Upper lobe of right lung (tissue), 1 donor: ENCODE measurements at regions not wholly inside any gene's neighbourhood (a gene's known extent, or its start where the extent isn't known, plus 50 kb on each side); places are given as distances from the start of the nearest gene placed in this dataset.

Source experiments
- ATAC-seq: fragments of 200-7000 bp; cut with Tn5 transposase; one replicate; pipeline ENCODE4 v1.9.1; 2020; ENCODE audit warnings: mild to moderate bottlenecking, moderate library complexity
- DNase-seq: peaks from one replicate; pipeline ENCODE4 v3.0.0-alpha.2; 2020
- H3K27ac ChIP-seq: fragments of 200-600 bp; one replicate; pipeline ENCODE4 v1.8.0; 2022
- H3K27me3 ChIP-seq: fragments of 200-600 bp; one replicate; pipeline ENCODE4 v1.8.0; 2022; ENCODE audit warnings: mild to moderate bottlenecking
- H3K36me3 ChIP-seq: fragments of 200-600 bp; one replicate; pipeline ENCODE4 v1.8.0; 2022
- H3K4me1 ChIP-seq: fragments of 200-600 bp; one replicate; pipeline ENCODE4 v1.8.0; 2022
- H3K4me3 ChIP-seq: fragments of 200-600 bp; one replicate; pipeline ENCODE4 v1.8.0; 2022; ENCODE audit warnings: mild to moderate bottlenecking
- H3K9me3 ChIP-seq: fragments of 200-600 bp; one replicate; pipeline ENCODE4 v1.8.0; 2022
- intact Hi-C: fragments of 100-400 bp; cut with DNase I; formaldehyde crosslinking; loops from one replicate; pipeline ENCODE4 v1.11.0; 2022
- TF ChIP-seq, protein P1 (sequence below): fragments of 200-600 bp; IDR thresholded peaks from one replicate; pipeline ENCODE4 v1.8.0; 2022; ENCODE audit warnings: antibody characterized with exemption
- donor health status: DM: no; HTN: yes; CAD: no; lungs with severe emphysema.

DNA sequence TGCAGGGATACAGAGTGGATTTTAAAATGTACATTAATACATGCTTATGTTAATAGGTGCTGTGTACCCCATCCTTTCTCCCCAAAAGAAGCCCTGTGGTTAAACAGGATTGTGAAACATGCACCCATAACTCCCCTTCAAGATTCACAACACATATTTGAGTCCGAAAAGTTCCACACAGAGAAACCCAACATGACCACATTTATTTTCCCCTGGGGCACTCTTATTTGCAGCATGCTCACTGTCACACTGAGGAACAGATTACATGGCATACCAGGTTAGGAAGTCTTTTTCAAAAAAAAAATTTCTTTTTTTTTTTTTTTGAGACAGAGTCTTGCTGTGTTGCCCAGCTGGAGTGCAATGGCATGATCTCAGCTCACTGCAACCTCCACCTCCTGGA lies 67.7 kb upstream of the COL5A2 start:
- DNase-seq: no peak
- H3K36me3 ChIP-seq: no peaks in the 10 kb centered on the region
- TF ChIP-seq, protein P1, sequence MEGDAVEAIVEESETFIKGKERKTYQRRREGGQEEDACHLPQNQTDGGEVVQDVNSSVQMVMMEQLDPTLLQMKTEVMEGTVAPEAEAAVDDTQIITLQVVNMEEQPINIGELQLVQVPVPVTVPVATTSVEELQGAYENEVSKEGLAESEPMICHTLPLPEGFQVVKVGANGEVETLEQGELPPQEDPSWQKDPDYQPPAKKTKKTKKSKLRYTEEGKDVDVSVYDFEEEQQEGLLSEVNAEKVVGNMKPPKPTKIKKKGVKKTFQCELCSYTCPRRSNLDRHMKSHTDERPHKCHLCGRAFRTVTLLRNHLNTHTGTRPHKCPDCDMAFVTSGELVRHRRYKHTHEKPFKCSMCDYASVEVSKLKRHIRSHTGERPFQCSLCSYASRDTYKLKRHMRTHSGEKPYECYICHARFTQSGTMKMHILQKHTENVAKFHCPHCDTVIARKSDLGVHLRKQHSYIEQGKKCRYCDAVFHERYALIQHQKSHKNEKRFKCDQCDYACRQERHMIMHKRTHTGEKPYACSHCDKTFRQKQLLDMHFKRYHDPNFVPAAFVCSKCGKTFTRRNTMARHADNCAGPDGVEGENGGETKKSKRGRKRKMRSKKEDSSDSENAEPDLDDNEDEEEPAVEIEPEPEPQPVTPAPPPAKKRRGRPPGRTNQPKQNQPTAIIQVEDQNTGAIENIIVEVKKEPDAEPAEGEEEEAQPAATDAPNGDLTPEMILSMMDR: no peak

DNA sequence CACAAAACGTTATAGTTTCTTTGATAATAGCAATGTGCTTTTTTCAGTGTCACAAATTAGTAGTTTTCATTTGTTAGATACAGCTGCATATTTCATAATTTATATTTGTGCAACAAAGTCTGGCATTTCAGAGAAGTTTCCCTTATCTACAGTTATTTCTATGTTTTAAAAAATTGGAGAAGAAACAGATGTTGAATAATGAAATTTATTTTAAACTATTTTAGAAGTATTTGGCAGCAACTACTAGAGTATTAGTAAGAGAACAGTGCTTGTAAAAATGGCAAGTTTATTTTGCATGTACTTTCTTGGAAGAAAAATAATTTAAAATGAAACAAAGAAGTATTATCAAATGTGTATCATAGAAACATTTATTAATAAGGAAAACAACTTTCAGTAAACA lies 68.6 kb upstream of the COL5A2 start:
- TF ChIP-seq, protein P1: no peak
- intact Hi-C loops: no loop called here
- H3K9me3 ChIP-seq: no peaks in the 10 kb centered on the region
- H3K36me3 ChIP-seq: no peaks in the 10 kb centered on the region
- H3K4me3 ChIP-seq: no peak overlapping the region
- H3K27ac ChIP-seq: no peak overlapping the region
- DNase-seq (no peak), ATAC-seq (no peak)
- H3K27me3 ChIP-seq: no peaks in the 10 kb centered on the region
- H3K4me1 ChIP-seq: no peaks in the 10 kb centered on the region

More for the DNA sequence above, 67.7 kb upstream of the COL5A2 start:
- Histone ChIP-seq H3K27ac (no peak overlapping the region), H3K9me3 (no peaks in the 10 kb centered on the region), H3K4me3 (no peak overlapping the region), H3K27me3 (no peaks in the 10 kb centered on the region), H3K4me1 (no peaks in the 10 kb centered on the region)
- ATAC-seq: no peak
- intact Hi-C loops: no loop called here

DNA sequence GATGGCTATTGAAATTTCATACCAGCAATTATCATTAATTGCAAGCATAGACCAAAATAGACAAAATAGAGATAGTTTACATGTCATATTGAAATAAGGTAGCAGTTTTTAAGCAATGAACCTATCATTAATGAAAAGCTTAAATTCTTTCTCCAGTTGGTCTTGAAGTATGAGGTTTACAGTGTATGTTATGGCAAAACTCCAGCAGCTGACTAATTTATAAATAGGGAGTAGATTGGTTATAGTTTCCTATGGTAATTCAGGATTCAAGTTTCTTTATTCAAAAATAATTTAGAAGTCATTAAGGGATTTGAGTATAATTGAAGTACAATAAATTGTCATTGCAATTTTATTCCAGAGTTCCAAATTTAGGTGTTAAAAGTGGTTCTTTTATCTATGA lies 69.6 kb upstream of the COL5A2 start:
- ATAC-seq (no peak), DNase-seq (no peak)
- H3K36me3 ChIP-seq: no peaks in the 10 kb centered on the region
- no peaks in the 10 kb centered on the region for H3K4me1 ChIP-seq
- no peaks in the 10 kb centered on the region for H3K27me3 ChIP-seq
- intact Hi-C loops: no loop called here
- H3K9me3 ChIP-seq: no peaks in the 10 kb centered on the region
- TF ChIP-seq, protein P1: no peak
- H3K4me3 ChIP-seq: no peak overlapping the region
- no peak overlapping the region for H3K27ac ChIP-seq

DNA sequence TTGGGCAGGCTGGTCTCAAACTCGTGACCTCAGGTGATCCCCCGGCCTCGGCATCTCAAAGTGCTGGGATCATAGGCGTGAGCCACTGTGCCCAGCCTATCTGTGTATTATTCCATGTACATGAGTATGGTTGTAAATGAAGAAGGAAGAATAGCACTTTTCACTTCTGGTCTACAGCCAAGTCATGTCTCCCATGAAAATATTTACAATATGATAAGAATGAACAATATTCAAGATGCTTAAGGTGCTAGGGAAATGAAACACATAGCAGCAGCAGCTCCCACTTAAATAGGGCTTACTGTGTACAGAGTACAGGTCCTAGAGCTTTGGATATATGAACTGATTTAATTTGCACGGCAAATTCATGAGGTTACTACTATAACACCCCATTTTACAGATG lies 70.3 kb upstream of the COL5A2 start:
- Histone ChIP-seq H3K9me3 (no peaks in the 10 kb centered on the region), H3K4me3 (no peak overlapping the region), H3K4me1 (no peaks in the 10 kb centered on the region), H3K27ac (no peak overlapping the region), H3K27me3 (no peaks in the 10 kb centered on the region), H3K36me3 (no peaks in the 10 kb centered on the region)
- DNase-seq: no peak
- TF ChIP-seq, protein P1: no peak
- ATAC-seq: peak; percentile 52
- intact Hi-C loops: no loop called here

DNA sequence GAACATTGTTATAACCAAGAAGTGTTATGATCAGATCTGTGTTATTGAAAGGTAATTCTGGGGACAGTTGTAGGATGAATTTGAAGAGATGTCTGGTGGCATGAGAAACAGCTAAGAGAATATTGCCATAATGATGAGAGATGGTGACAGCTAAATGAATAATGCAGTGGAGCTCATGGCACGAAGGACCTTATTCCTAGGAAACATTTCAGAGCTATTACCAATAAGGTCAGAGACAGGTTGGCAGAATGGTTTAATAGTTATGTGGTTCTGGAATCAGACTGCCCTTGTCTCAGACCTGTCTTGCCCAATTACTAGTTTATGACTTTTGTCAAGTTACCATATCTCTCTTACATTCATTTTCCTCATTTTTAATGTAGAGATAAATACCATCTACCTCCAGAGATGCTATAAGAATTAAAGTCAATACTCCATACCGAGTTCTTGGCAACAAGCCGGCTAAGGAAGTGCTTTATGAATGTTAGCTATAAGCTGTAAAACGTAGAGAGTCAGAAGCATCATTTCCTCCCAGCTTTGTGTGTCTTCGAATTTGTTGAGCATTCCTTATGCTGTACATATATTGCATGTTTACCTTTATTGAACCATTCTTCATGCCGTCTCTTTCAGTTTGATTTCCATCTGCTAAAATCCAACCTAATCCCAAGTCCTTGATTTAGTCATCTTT lies 73.6 kb upstream of the COL5A2 start:
- intact Hi-C loops: no loop called here
- TF ChIP-seq, protein P1: no peak
- Histone ChIP-seq H3K4me3 (no peak overlapping the region), H3K4me1 (no peaks in the 10 kb centered on the region), H3K36me3 (no peaks in the 10 kb centered on the region), H3K27me3 (no peaks in the 10 kb centered on the region), H3K27ac (no peak overlapping the region), H3K9me3 (no peaks in the 10 kb centered on the region)
- ATAC-seq (no peak), DNase-seq (no peak)

DNA sequence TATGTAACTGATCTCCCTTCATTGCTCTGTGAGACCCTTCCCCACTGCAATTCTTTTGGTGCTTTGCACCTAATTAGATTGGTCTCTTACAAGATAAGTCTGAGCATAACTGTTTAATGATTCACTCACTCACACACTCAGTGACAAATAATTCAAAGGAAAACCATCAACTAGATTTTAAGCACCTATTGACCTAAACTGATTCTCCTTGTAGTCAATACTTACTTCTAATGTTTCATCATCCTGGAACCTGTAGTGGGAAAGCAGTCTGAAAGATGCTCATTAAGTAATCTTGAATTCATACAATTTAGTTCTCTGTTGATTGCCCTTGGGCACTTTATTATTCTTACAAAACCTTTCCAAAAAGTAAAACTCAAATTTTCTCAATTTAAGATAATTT lies 74.3 kb upstream of the COL5A2 start:
- DNase-seq: no peak
- no peaks in the 10 kb centered on the region for H3K4me1 ChIP-seq
- intact Hi-C loops: no loop called here
- no peaks in the 10 kb centered on the region for H3K9me3 ChIP-seq
- no peaks in the 10 kb centered on the region for H3K27me3 ChIP-seq
- H3K27ac ChIP-seq: no peak overlapping the region
- H3K4me3 ChIP-seq: no peak overlapping the region
- ATAC-seq: no peak
- TF ChIP-seq, protein P1: no peak
- no peaks in the 10 kb centered on the region for H3K36me3 ChIP-seq
